ENCODE measurements at regions not wholly inside any gene's neighbourhood (a gene's known extent, or its start where the extent isn't known, plus 50 kb on each side); places are given as distances from the start of the nearest gene placed in this dataset.
"Not testable (repeated sequence)": the region's sequence is repeated elsewhere in the genome, so short reads cannot be mapped to it uniquely, and the experiment has no call there.

DNA sequence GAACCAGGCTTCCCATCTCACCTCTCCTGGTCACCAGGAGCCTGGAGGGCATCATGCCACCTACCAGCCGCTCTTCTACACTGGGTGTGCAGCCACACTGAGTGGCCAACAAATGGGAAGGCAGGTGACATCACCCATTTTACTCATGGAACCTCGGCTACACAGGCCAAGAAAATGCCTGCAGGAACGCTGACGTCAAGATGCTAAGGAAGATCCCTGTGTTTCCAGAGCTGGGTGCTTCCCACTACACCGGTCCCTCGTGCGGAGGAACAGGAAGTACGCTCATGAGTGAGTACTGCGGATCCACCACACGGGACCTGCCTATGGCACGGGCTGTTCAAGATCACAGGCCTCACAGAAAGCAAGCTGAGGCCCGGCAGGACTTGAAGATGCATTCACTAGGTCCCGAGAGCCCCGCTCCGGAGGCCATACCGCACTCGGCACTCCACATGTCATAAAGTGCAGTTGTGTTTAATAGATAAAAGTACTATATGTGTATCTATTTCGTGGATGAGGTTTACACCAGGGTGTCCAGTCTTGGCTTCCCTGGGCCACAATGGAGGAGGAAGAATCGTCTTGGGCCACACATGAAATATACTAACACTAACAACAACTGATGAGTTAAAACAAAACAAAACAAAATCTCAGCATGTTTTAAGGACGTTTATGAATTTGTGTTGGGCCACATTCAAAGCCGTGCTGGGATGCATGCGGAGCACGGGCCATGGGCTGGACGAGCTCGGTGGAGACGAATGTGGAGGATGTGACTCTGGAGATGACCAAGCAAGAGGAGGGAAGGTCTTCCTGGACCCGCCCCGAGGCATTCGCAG lies 257.9 kb downstream of the THBS2 start:
- Mint-ChIP-seq H3K4me3 (no peak overlapping the region), H3K9me3 (no peaks in the 10 kb centered on the region), H3K27me3 (ENCODE audit: low read depth in 2 of 2) (no peaks in the 10 kb centered on the region), H3K27ac (no peak overlapping the region), H3K36me3 (no peaks in the 10 kb centered on the region), H3K4me1 (no peaks in the 10 kb centered on the region)
- intact Hi-C loops (cut with micrococcal nuclease), result no loop called here
- Histone ChIP-seq H3K9me3 (ENCODE audit: control insufficient read depth, insufficient read depth, low read length) (no peaks in the 10 kb centered on the region), H3K4me3 (ENCODE audit: low read length) (no peak overlapping the region), H3K36me3 (ENCODE audit: control insufficient read depth, insufficient read depth, low read length) (no peaks in the 10 kb centered on the region), H3K4me1 (ENCODE audit: control insufficient read depth, insufficient read depth, low read length) (no peaks in the 10 kb centered on the region), H3K27ac (ENCODE audit: low read length) (no peak overlapping the region), H3K27me3 (ENCODE audit: control insufficient read depth, insufficient read depth, low read length) (no peaks in the 10 kb centered on the region)
- 94% methylated on average over 28 of the region's 29 CpGs for WGBS (ENCODE audit: insufficient coverage)
- TF ChIP-seq, protein P1, sequence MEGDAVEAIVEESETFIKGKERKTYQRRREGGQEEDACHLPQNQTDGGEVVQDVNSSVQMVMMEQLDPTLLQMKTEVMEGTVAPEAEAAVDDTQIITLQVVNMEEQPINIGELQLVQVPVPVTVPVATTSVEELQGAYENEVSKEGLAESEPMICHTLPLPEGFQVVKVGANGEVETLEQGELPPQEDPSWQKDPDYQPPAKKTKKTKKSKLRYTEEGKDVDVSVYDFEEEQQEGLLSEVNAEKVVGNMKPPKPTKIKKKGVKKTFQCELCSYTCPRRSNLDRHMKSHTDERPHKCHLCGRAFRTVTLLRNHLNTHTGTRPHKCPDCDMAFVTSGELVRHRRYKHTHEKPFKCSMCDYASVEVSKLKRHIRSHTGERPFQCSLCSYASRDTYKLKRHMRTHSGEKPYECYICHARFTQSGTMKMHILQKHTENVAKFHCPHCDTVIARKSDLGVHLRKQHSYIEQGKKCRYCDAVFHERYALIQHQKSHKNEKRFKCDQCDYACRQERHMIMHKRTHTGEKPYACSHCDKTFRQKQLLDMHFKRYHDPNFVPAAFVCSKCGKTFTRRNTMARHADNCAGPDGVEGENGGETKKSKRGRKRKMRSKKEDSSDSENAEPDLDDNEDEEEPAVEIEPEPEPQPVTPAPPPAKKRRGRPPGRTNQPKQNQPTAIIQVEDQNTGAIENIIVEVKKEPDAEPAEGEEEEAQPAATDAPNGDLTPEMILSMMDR (IDR thresholded peaks at IDR 0.05), result no peak
- ATAC-seq, result peak in 1 of 3 donors; percentile 37
- DNase-seq, result no peak

DNA sequence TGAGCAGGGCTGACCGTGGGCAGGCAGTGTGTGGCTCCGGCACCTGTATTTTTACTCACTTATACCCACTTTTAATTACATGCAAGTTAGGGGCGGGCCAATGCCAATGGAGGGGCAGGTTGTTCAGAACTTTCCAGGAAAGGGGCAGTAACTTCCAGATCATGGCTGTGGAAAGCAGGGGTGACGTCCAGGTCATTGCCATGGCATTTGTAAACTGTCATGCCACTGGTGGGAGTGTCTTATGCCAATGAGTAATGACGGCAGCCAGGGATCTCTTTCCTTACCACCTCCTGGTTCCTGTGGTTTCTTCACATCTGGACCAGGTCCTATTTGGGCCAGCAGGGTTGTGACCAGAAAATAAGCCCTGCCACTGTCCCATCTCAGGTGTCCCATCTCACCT lies 258.7 kb downstream of the THBS2 start:
- no peaks in the 10 kb centered on the region for H3K27me3 Mint-ChIP-seq (ENCODE audit: low read depth in 2 of 2)
- no peaks in the 10 kb centered on the region for H3K27me3 ChIP-seq (ENCODE audit: control insufficient read depth, insufficient read depth, low read length)
- no peak for DNase-seq
- intact Hi-C loops (cut with micrococcal nuclease), result no loop called here
- no peak overlapping the region for H3K27ac ChIP-seq (ENCODE audit: low read length)
- no peaks in the 10 kb centered on the region for H3K9me3 ChIP-seq (ENCODE audit: control insufficient read depth, insufficient read depth, low read length)
- ATAC-seq, result no peak
- H3K27ac Mint-ChIP-seq, result no peak overlapping the region
- H3K4me3 Mint-ChIP-seq, result no peak overlapping the region
- no peak overlapping the region for H3K4me3 ChIP-seq (ENCODE audit: low read length)
- H3K4me1 ChIP-seq (ENCODE audit: control insufficient read depth, insufficient read depth, low read length), result no peaks in the 10 kb centered on the region
- TF ChIP-seq, protein P1 (IDR thresholded peaks at IDR 0.05), result no peak
- WGBS (ENCODE audit: insufficient coverage), result 90% methylated on average over 5 of the region's 5 CpGs
- no peaks in the 10 kb centered on the region for H3K36me3 ChIP-seq (ENCODE audit: control insufficient read depth, insufficient read depth, low read length)
- H3K4me1 Mint-ChIP-seq, result no peaks in the 10 kb centered on the region
- H3K36me3 Mint-ChIP-seq, result no peaks in the 10 kb centered on the region
- H3K9me3 Mint-ChIP-seq, result no peaks in the 10 kb centered on the region

DNA sequence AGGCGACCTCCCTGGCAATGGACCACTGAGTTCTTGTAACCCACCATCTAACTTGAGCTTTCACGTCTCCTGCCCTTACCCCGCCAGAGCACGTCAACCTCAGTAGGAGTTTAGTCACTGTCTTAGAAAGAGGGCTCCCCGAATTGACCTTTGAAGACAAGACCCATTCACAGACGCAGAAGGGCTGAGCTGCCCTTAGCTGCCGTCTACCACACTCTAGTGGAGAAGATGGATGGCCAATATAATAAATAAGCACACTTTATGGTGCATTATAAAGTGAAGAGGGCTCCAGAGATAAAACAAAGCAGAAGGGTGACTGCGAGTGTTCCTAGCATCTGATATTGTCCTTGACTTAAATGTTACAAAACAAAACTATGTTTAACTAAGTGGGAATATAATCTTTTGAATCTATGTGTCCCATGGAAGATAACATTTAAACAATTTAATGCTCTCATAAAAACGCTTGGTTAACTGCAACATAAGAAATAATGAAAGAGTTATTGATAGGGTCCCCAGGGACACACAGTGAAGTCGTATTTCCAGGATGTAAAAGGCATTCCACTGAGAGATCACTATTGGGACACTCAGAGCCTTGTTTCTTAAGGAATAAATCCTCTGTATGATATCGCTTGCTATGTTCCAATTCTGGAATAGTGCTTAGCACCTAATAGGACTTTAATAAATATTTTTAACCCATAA lies 261.1 kb downstream of the THBS2 start:
- no peaks in the 10 kb centered on the region for H3K36me3 Mint-ChIP-seq
- intact Hi-C loops (cut with micrococcal nuclease), result no loop called here
- Histone ChIP-seq H3K27me3 (ENCODE audit: control insufficient read depth, insufficient read depth, low read length) (no peaks in the 10 kb centered on the region), H3K36me3 (ENCODE audit: control insufficient read depth, insufficient read depth, low read length) (no peaks in the 10 kb centered on the region), H3K9me3 (ENCODE audit: control insufficient read depth, insufficient read depth, low read length) (no peaks in the 10 kb centered on the region), H3K4me3 (ENCODE audit: low read length) (no peak overlapping the region), H3K27ac (ENCODE audit: low read length) (no peak overlapping the region), H3K4me1 (ENCODE audit: control insufficient read depth, insufficient read depth, low read length) (no peaks in the 10 kb centered on the region)
- WGBS (ENCODE audit: insufficient coverage), result 87% methylated on average over 9 of the region's 11 CpGs
- H3K27me3 Mint-ChIP-seq (ENCODE audit: low read depth in 2 of 2), result peaks cover 0 to 3% of the 10 kb centered on the region in 2 donors
- no peak overlapping the region for H3K27ac Mint-ChIP-seq
- H3K4me1 Mint-ChIP-seq, result no peaks in the 10 kb centered on the region
- ATAC-seq, result no peak
- no peak overlapping the region for H3K4me3 Mint-ChIP-seq
- no peak for DNase-seq
- TF ChIP-seq, protein P1 (IDR thresholded peaks at IDR 0.05), result no peak
- no peaks in the 10 kb centered on the region for H3K9me3 Mint-ChIP-seq

DNA sequence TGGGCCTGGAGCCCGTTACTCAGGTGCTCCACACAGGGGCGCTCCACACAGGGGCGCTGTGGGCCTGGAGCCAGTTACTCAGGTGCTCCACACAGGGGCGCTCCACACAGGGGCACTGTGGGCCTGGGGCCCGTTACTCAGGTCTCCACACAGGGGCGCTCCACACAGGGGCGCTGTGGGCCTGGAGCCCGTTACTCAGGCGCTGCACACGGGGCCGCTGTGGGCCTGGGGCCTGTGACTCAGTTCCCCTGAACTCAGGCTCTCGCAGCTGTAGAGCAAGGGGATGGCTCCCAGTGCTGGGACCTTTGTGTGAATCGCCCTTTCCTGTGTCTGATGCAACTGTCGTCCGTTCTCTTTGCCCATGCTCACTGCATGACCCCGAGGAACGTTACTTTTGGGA lies 262.0 kb downstream of the THBS2 start:
- WGBS (ENCODE audit: insufficient coverage), result 93% methylated on average over 17 of the region's 17 CpGs
- intact Hi-C loops (cut with micrococcal nuclease); H3K4me3 Mint-ChIP-seq; H3K9me3 ChIP-seq (ENCODE audit: control insufficient read depth, insufficient read depth, low read length); H3K27me3 ChIP-seq (ENCODE audit: control insufficient read depth, insufficient read depth, low read length); H3K36me3 ChIP-seq (ENCODE audit: control insufficient read depth, insufficient read depth, low read length); ATAC-seq; H3K27me3 Mint-ChIP-seq (ENCODE audit: low read depth in 2 of 2); H3K4me1 ChIP-seq (ENCODE audit: control insufficient read depth, insufficient read depth, low read length); DNase-seq; H3K27ac Mint-ChIP-seq; H3K4me3 ChIP-seq (ENCODE audit: low read length); H3K27ac ChIP-seq (ENCODE audit: low read length); H3K9me3 Mint-ChIP-seq; H3K4me1 Mint-ChIP-seq; H3K36me3 Mint-ChIP-seq: not testable (repeated sequence)

Measured in natural killer cell (primary cell).